ENCODE measurements at regions not wholly inside any gene's neighbourhood (a gene's known extent, or its start where the extent isn't known, plus 50 kb on each side); places are given as distances from the start of the nearest gene placed in this dataset.

GRCh38 chr6:131424475-131424874 lies 148.6 kb upstream of the ARG1 start:
- Histone ChIP-seq H4K8ac (ENCODE audit: low read depth in 2 of 2, low read length in 2 of 2) (no peak overlapping the region), H2AFZ (replicated peaks; ENCODE audit: low read length, poor library complexity) (no peak overlapping the region), H2BK5ac (ENCODE audit: low read depth, low read length, poor library complexity, severe bottlenecking) (no peak overlapping the region), H3K79me1 (ENCODE audit: low read depth in 1 of 2, low read length in 2 of 2) (no peaks in the 10 kb centered on the region), H3K14ac (replicated peaks; ENCODE audit: low read depth, low read length) (no peak overlapping the region), H2BK20ac (ENCODE audit: low read depth, low read length) (no peak overlapping the region), H3K27me3 (ENCODE audit: control insufficient read depth, insufficient read depth, low read length) (peaks cover 10% of the 10 kb centered on the region), H2BK120ac (ENCODE audit: low read depth, low read length) (no peak overlapping the region), H3K23ac (ENCODE audit: low read depth, low read length) (no peak overlapping the region), H2AK9ac (replicated peaks; ENCODE audit: low read depth, low read length, poor library complexity) (no peak overlapping the region), H4K20me1 (ENCODE audit: insufficient read depth, low read length) (no peaks in the 10 kb centered on the region), H4K5ac (ENCODE audit: low read depth, low read length) (no peak overlapping the region), H3K18ac (ENCODE audit: low read depth, low read length) (no peak overlapping the region), H4K91ac (ENCODE audit: insufficient read depth, low read depth, low read length) (no peak overlapping the region), H2AK5ac (ENCODE audit: low read depth, low read length) (no peak overlapping the region), H3K4me1 (ENCODE audit: control insufficient read depth, insufficient read depth, low read length) (no peaks in the 10 kb centered on the region), H3K4me2 (ENCODE audit: low read depth, low read length) (no peak overlapping the region), H2BK15ac (ENCODE audit: low read depth, low read length) (no peak overlapping the region), H3K9me3 (ENCODE audit: control insufficient read depth, insufficient read depth, low read length) (no peaks in the 10 kb centered on the region), H3K4ac (ENCODE audit: low read depth, low read length) (no peak overlapping the region), H3K27ac (ENCODE audit: insufficient read depth, low read length) (no peak overlapping the region), H3K36me3 (ENCODE audit: control insufficient read depth, insufficient read depth, low read length) (no peaks in the 10 kb centered on the region), H3K9ac (ENCODE audit: low read depth, low read length) (no peak overlapping the region), H3K56ac (ENCODE audit: extremely low read depth, insufficient read depth, low read length) (no peak overlapping the region), H3K4me3 (ENCODE audit: insufficient read depth, low read depth, low read length) (no peak overlapping the region), H3K9me1 (ENCODE audit: insufficient read depth, low read length) (no peaks in the 10 kb centered on the region)
- TF ChIP-seq USF2 (IDR thresholded peaks at IDR 0.05; ENCODE audit: low read depth, low read length), result no peak
- no peak for TF ChIP-seq MAZ (IDR thresholded peaks at IDR 0.05; ENCODE audit: borderline replicate concordance, low read depth, low read length)
- TF ChIP-seq CEBPB (IDR thresholded peaks at IDR 0.05; ENCODE audit: low read depth, low read length), result 0 out of 2 replicates have a peak, but pooled peaks have one; percentile 3
- no peak for TF ChIP-seq RAD21 (IDR thresholded peaks at IDR 0.05; ENCODE audit: low read length)
- TF ChIP-seq MXI1 (IDR thresholded peaks at IDR 0.05; ENCODE audit: borderline replicate concordance, low read depth, low read length), result no peak
- no peak for TF ChIP-seq POLR2A (IDR thresholded peaks at IDR 0.05; ENCODE audit: low read depth, low read length)
- no peak for TF ChIP-seq RCOR1 (IDR thresholded peaks at IDR 0.05; ENCODE audit: insufficient replicate concordance, low read length)
- TF ChIP-seq CHD1 (IDR thresholded peaks at IDR 0.05; ENCODE audit: low read depth, low read length), result no peak
- ChIA-PET CTCF (no interaction called here), POLR2A (ENCODE audit: unreplicated experiment) (no interaction called here)
- DNase-seq (no peak), ATAC-seq (ENCODE audit: low read depth) (no peak)
- no TSS peak for BruUV-seq (replicated peaks)
- dilution Hi-C loops (cut with HindIII; ENCODE audit: low sequenced_read_pairs, unreplicated experiment), result no loop called here
- intact Hi-C loops (cut with micrococcal nuclease), result no loop called here
- no CpG with 5 or more reads among the region's 4 CpGs for WGBS, 2 experiments (ENCODE audit: extremely low coverage in 2 of 2, insufficient read length in 1 of 2)
- in situ Hi-C loops (cut with MboI; ENCODE audit: low sequenced_read_pairs), result no loop called here
